ENCODE measurements at regions not wholly inside any gene's neighbourhood (a gene's known extent, or its start where the extent isn't known, plus 50 kb on each side); places are given as distances from the start of the nearest gene placed in this dataset.
A peak's percentile ranks its signal among the peaks of the same experiment; 100 is the strongest.
"Not testable (repeated sequence)": the region's sequence is repeated elsewhere in the genome, so short reads cannot be mapped to it uniquely, and the experiment has no call there.

DNA sequence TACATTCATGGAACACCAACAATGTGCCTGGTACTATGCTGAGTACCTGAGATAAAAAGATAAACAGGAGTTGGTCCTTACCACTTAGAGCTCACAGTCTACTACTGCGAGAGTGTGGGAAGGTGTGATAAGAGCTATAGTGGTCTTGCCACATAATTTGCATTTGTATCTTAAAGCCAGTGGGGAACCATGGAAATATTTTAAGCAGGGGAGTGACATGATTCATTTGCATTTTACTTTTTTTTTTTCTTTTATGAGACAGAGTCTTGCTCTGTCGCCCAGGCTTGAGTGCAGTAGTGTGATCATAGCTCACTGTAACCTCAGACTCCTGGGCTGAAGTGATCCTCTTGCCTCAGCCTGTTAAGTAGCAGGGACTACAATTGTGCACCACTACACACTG, 53.6 kb downstream of the SRGAP2 start:
- DNase-seq (ENCODE audit: low read depth), result not testable (repeated sequence)

DNA sequence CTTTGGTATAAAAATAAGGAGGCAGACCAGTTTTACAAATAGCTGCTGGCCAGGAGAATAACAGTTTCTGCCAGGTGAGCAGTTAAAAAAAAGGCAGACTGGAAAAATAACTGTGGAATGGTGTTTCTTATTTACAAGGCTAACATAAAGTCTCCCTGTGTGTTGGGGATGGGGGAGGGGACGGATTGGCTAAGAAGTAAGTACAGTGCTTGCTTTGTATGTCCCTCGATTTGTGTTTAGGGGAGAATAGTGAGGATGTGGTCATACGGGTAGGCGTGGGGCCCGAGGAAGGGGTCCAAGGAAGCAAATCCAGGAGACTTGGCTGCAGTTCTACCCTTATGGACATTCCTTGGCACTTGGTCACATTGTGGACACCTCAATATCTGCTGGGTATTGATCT, 58.1 kb downstream of the SRGAP2 start:
- not testable (repeated sequence) for DNase-seq (ENCODE audit: low read depth)

DNA sequence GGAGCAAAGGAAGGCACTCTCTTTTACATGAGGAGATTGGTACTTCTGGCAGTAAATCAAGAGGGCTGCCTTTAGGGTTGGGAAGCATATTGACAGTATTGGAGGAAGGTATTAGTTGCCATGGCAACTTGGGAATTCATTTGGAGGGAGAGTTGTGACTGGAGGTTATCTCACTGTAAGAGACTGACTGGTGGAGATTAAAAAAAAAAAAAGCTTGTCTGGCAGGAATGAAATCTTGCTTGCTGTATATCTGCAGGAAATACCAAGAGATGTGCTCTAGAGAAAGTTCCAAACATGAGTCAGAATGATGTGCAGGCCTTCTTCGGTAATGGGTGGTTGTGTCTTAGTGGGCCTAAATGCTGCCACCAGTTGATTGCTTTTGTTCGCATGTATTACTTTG, 59.1 kb downstream of the SRGAP2 start:
- not testable (repeated sequence) for DNase-seq (ENCODE audit: low read depth)

DNA sequence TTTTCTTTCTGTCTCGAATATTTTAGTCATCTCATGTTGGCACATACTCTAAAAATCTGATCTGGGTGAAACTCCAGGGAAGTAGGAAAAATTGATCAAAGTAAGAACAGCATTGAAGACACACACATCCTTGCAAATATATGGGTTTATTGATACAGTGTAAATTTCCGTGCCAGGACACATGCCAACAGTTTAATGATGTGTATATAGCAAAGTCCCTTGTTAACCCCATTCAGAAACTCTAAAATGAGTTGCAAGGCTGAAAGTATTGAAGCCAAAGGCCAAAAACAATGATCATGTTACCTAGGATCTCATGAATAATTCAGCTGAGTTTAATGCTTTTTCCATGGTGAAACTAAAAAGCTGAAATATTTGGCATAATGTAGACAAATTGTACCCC, 61.6 kb downstream of the SRGAP2 start:
- DNase-seq (ENCODE audit: low read depth), result not testable (repeated sequence)

DNA sequence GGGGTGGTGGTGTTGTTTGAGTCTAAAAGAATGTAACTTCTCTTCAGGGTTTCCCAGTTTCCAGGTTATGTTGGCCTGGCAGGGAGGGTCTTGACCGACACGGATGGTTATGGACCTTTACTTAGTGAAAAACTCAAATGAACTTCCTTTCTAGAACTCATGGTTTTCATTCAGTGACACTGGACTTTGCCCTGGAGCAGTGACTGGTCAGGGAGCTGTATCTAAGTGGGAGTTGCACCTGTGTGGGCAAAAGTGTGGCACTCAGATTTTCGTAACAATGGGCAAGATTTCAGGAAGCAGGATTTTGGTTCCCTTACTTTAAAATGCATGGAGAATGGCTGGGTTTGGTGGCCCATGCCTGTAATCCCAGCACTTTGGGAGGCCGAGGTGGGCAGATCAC, 67.8 kb downstream of the SRGAP2 start:
- DNase-seq (ENCODE audit: low read depth), result not testable (repeated sequence)

DNA sequence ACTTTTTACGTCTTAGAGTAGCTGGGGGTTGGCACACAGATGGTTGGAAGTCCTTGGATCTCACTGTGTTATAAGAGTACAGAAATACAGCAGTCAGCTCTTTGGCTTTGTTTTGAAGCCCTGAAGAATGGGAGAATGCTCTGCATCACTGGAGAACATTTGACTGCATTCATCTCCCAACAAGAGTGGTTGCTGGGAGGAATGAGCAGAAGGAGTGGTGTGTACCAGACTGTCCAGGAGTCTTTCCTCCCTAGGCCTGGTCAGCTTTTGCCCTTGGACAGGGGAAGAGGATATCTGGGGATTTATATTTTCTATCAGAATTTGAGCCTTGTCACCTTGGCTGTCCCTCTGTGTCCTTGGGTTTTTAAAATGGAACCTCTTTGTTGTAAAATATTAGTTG, 69.8 kb downstream of the SRGAP2 start:
- not testable (repeated sequence) for DNase-seq (ENCODE audit: low read depth)

DNA sequence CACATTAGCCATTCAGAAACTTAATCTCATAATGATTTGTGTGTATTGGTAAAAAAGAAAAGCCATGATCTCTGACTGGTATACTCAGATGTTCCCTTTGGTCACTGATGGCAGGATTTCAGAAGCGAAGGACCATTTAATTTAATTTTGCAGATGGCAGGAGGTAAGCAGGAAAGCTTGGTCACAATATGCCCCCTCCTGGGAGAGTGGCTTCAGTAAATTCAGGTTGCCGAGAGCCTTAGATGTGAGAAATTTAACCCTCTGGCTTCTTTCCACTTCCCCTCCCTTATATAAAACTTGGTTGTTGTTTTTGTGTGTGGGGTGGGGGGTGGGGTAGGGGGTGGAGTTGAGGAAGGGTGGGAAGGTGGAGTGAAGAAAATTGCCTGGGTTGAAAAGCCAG, 72.8 kb downstream of the SRGAP2 start:
- not testable (repeated sequence) for DNase-seq (ENCODE audit: low read depth)

DNA sequence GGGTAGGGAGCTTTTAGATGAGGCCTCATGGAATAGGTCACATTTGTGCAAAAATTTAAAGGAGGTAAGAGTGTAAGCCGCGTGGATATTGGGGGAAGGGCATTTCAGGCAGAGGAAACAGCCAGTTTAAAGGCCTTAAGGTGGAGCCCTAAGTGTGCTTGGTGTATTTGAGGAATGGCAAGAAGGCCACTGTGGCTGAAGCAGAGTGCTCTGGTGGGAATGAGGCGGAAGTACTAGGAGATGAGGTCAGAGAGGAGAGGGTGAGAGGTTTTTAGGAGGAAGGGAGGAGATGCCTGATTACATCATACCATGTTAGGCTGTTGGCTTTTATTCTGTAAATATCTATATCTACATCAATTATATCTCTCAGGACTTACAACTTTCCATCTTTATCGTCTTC, 75.3 kb downstream of the SRGAP2 start:
- DNase-seq (ENCODE audit: low read depth), result not testable (repeated sequence)

DNA sequence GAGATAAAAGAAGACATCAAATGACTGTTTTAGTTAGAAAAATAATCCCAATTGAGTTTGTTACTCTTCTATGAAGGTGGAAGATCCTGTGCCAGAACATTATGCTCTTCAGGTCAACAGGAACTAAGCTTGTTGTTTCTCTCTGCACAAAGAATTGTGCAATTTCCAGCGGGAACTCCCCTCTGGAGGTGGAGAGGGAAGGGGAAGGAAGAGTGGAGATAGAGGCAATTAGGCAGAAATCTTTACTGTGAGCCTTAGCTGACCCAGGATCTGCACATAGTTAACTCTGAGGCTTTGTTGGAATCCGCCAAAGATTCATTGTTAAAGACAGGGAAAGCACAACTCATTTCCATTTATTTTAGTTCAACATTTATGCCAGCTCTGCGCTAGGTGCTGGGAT, 77.3 kb downstream of the SRGAP2 start:
- DNase-seq (ENCODE audit: low read depth), result not testable (repeated sequence)

DNA sequence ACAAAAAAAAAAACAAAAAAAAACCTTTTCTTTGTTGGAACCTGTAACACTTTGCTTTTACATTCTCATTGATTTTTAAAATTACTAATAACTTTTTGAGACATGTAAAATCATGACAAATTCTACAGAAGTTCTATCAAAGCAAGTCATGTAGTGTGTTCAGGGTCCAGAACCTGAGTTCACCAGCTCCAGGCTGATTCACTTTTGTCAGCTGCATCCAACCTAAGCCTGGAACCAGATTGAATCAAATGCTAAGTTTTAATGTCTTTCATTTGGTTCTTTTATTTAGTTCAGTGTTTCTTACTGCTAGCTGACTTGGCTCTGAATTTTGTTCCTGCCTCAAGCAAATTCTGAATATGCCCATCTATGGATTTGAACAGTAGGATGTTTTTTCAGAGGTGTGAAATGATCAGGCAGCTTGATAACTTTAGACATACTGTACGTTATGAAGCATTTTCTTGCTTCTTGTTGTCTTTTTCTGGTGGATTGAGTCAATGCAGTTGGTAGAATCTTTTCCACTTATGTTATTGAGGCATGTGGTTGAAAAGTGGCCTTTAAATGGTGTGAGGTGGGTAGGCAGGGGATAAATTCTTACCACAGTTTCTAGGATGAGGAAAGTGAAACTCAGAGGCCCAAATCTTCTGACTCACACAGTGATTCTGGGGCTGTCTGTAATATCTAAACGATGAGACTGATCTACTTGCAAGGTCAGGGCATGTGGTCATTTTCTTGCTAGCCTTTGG, 78.7 kb downstream of the SRGAP2 start:
- not testable (repeated sequence) for DNase-seq (ENCODE audit: low read depth)

DNA sequence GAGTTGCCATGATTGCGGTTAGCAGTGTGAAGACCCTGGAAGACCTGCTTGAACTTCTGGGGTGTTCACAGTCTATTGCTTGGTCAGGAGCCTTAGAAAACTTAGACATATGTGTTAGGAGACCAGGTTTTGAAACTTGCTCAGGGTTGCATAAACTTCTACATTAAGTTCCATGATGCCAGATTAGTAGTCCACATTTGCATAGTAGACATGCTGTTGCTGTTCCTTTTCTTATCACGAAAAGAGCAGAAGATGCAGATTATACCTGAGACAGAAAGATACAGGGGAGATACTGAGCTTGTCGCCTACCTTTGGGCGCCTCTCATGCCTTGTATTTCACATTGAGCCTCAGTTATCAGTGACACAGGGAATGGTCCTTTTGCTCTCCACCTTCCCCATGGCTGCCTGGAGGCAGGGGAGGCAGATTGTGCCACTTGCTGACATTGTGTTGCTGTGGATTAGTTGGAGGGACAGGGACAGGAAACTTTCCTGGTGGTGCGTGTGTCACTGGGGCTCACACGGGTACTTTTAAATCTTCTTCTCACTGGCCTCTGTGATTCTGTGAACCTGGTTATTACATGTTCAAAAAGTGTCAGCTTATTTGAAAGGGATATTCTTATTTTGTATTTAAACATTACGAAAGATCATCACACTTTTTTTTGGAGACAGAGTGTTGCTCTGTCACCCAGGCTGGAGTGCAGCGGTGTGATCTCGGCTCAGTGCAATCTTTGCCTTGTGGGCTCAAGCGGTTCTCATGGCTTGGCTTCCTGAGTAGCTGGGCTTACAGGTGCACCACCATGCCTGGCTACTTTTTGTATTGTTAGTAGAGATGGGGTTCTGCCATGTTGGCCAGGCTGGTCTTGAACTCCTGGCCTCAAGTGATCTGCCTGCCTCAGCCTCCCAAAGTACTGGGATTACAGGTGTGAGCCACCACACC, 82.0 kb downstream of the SRGAP2 start:
- not testable (repeated sequence) for DNase-seq (ENCODE audit: low read depth)

DNA sequence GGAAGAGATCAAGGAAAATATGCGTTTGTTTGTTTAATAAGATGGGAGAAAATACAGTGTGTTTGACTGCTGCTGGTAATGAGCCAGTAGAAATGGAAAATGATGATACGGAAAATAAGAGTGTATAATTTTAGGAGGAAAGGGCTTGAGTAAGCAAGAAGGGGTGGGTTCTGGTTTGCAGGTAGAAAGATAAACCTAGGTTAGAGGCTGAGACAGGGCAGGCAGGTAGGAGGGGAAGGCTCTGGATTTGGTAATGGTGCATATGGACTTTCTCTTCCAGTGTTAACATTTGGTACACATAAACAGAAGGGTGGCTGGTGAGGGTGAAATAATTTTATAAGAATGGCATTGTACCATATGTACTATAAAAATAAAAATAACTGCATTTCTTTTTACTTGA, 84.4 kb downstream of the SRGAP2 start:
- not testable (repeated sequence) for DNase-seq (ENCODE audit: low read depth)

DNA sequence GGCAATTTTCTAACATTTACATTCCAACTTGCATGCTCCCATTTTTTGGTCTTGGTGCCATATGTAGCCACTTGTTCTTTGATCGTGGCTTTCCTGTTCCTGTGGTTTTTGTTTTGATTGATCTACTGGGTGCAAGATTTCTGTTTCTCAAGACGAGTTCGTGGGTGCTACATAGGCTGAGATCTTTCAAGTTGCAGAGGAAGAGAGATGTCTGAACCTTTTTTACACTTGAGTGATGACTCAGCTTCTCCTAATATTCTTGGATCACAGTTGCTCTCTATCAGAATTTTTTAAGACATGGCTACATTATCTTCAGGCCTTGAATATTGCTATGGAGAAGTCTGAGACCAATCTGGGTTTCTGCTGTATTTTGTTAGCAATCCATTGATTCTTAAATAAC, 85.1 kb downstream of the SRGAP2 start:
- DNase-seq (ENCODE audit: low read depth), result not testable (repeated sequence)

DNA sequence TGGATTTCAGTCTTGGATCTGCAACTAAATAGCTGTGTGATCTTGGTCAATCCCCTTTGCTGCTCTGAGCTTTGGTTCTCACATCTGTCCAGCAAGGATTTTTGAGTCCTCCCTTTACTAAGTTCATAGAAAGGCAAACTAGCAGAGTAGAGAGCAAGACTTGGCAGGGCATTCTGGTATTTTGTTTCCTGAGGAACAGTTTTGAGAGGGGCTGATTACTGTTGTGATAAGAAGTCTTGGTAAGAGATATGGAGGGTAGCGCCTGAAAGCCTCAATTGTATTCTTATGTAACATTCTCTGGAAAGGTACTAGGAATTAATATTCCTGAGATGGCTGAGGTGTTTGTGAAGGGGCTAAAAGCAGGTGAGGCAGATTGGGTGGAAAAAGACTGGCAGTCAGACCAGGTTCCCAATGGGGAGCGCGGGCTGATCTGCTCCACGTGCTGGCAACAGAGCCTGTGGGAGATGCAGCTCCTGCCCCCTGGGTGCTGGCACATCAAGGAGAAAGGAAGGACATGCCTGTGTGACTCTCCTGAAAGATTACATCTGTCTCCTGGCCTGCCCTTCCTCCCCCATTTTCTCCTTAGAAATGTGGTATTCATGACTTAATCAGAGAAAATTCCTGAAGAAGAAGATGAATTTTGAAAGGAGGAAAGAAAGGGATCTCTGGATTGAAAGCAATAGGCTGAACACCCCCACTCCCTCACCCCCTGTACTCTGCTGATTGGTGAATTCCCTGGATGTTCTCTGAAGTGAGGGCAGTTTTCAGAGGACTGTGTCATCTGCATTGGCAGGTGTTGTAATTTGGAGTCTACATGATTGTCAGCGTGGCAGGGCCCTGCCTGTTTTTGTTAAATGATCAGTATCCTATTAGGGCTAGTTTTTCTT, 94.0 kb downstream of the SRGAP2 start:
- not testable (repeated sequence) for DNase-seq (ENCODE audit: low read depth)

DNA sequence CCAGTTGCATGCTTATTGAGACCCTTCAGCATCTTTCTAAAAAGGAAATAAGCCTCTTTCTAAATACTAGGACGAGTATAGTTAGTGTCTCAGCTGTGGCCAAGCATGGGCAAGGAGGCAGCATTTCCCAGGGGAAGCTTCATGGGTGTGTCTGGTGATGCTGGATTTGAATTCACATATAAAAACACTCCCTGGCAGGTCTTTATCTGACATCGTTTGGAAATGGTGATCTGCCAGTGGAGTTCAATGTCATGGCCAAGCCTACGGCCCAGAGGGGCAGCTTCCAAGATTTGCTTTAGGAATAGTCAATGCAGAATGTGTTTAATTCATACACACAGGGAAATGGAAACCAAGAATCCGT, 94.7 kb downstream of the SRGAP2 start:
- not testable (repeated sequence) for DNase-seq (ENCODE audit: low read depth)

DNA sequence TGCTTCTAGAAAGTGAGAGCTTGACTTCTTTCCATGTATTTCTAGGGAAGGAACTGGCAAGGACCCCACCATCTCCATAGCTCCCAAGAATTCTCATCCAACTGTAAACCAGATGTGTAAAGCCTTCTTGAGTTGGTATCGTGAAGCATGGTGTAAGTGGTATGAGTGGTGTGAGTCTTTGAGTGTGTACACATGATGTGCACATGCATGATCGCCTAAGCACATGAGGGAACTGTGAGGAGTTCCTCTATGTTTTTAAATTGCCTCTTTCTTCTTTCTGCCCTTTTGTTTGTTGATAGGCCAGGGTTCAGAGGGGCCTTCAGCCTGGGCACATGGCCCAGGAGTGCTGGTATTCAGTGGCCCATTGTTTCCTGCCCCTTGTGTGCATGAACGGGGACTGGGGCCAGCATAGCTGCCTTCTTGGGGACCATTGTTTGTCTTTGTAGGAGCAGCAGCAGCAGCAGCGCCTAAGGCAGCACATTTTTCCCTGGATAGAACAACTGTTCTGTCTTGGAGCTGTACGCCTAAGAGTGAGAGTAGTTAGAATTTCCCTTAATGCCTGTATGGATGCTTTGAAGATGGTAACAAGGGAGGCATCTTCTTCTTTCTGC, 95.9 kb downstream of the SRGAP2 start:
- not testable (repeated sequence) for DNase-seq (ENCODE audit: low read depth)

DNA sequence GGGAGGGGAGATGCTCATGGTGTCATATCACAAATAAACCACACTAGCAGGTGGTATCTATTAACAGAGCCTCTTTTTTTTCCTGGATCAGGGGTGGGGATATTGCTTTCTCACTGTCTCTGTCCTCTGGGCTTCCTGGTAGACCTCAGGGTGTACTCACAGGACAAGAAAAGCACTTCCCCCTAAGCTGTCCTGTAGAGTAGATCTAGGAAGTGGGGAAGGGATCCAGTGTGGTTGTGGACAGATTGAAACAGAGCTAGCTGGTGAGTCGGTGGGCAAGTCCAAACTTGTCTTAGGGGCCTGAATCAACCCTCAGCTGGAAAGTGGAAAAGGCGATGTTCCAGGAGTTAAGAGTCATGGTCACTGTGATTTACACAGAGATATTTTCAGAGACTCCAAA, 96.6 kb downstream of the SRGAP2 start:
- DNase-seq (ENCODE audit: low read depth), result not testable (repeated sequence)

DNA sequence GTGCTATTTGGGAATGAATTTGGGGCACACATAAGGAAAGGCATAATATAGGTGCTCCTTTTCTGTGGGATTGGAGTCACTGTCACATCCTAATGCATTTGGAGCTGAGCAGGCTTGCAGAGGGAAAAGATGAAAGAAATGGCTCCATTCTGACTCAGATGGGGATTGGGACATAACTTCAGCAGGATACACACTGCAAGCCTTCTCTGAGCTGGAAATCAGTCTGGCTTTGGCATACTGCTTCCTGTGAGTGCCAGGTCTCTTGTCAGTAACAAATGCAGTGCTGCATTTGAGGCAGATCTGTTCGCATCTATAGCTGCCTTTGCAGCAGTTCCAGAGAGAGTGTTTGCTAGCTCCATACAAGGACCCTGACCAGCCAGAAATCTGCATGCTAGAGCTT, 98.7 kb downstream of the SRGAP2 start:
- DNase-seq (ENCODE audit: low read depth), result peak; percentile 11

DNA sequence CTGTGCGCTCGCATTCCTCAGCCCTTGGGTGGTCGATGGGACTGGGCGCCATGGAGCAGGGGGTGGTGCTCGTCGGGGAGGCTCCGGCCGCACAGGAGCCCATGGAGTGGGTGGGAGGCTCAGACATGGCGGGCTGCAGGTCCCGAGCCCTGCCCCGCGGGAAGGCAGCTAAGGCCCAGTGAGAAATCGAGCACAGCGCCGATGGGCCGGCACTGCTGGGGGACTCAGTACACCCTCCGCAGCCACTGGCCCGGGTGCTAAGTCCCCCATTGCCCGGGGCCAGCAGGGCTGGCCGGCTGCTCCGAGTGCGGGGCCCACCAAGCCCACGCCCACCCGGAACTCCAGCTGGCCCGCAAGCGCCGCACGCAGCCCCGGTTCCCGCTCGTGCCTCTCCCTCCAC, 104.1 kb downstream of the SRGAP2 start:
- not testable (repeated sequence) for DNase-seq (ENCODE audit: low read depth)

DNA sequence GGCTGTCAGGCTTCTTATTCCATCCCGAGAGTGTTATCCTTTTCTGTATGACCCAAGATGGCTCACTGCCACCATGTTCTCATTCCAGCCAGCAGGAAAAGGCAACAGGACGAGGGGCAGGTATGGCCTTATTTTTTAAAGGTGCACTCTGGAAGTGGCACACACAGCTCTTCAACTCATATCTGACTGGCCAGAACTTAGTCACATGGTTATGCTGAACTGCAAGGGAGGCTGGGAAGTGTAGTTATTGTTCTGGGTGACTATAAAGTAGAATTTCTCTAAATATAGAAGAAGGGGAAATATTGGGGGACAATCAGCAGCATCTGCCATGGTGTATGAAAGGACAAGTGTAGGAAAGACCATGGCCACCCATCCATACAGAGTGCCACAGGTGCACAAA, 107.6 kb downstream of the SRGAP2 start:
- DNase-seq (ENCODE audit: low read depth), result not testable (repeated sequence)

DNA sequence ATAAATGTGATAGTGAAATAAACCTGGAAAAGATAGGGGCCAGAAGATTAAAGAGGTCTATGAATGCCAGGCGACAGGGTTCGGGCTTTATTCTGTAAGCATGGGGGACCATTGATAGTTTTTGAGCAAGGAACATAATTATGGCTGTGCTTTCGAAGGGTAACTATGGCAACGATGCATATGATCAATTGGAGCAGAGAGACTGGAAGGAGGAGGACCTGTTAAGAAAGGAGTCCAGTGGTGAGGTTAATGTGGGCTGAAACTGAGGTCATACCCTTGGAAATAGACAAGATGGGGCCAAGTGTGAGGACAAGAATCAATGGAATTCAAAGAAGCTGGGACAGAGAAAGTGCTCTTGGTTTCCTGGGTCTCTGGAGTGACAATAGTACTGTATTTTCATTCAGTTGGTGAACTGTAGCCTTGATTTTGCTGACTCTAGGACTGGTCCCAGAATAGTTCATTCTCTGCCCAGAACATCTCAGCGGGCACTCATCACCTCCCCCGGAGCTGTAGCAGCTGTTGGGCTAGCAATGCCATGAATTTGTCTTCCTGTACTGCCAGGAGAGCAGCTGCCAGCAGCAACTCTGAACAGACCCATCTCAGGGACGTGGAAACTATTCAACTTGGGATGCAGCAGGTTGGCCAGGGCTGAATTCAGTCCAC, 108.4 kb downstream of the SRGAP2 start:
- DNase-seq (ENCODE audit: low read depth), result not testable (repeated sequence)

Measured in renal cortical epithelial cell (primary cell).